Endothelial cell of umbilical vein (primary cell): ENCODE measurements at regions not wholly inside any gene's neighbourhood (a gene's known extent, or its start where the extent isn't known, plus 50 kb on each side); places are given as distances from the start of the nearest gene placed in this dataset.

ENCODE experiments used
- BruUV-seq: library from RNA; stranded (reverse); fragments of 400-500 nt; replicated peaks from 2 replicates; lab custom pipeline; 2021; lab: Mats Ljungman, UMichigan
- CTCF ChIA-PET: fragments of 300-600, 350-600 bp; sonication (Branson Sonifier 250); formaldehyde crosslinking; loops from one replicate; lab custom pipeline; 2021; ENCODE audit warnings: antibody characterized with exemption, inconsistent platforms; lab: Charles Lee
- POLR2A ChIA-PET: fragments of 300-600, 350-600 bp; sonication (Branson Sonifier 250); formaldehyde crosslinking; loops from one replicate; lab custom pipeline; 2021; ENCODE audit warnings: antibody characterized with exemption, inconsistent platforms; lab: Charles Lee
- DNase-seq: peaks from one replicate; pipeline ENCODE4 v3.0.0-alpha.2; 2011; ENCODE audit warnings: low read depth, low spot score
- FAIRE-seq: peaks from 2 replicates; lab custom pipeline; 2011; peaks lifted over from hg19 to GRCh38; lab: Jason Lieb, UNC
- H2AFZ ChIP-seq: 2 replicates; pipeline ENCODE4 v1.6.0; 2012; ENCODE audit warnings: low read depth, low read length, control low read depth, inconsistent platforms
- H3K27ac ChIP-seq: 2 replicates; pipeline ENCODE4 v1.5.1; 2011; ENCODE audit warnings: low read depth, mild to moderate bottlenecking, control low read depth, low read length, moderate library complexity; ENCODE audit not compliant: insufficient read depth
- H3K27me3 ChIP-seq, 2 experiments: 2 replicates each; pipeline versions ENCODE4 v1.6.0 to v1.6.1; 2011; ENCODE audit warnings: low read length in 2 of 2, mixed read lengths in 1 of 2; ENCODE audit not compliant: control insufficient read depth in 2 of 2, insufficient read depth in 2 of 2
- H3K36me3 ChIP-seq, 2 experiments: 2 replicates in 1 of 2; 3 replicates in 1 of 2; pipeline ENCODE4 v1.5.1; 2011; ENCODE audit warnings: low read length in 2 of 2, mild to moderate bottlenecking in 1 of 2, moderate library complexity in 1 of 2; ENCODE audit not compliant: control insufficient read depth in 2 of 2, insufficient read depth in 2 of 2; ENCODE audit errors: extremely low read depth in 1 of 2
- H3K4me1 ChIP-seq: 3 replicates; pipeline ENCODE4 v1.5.1; 2011; ENCODE audit warnings: mild to moderate bottlenecking, low read length; ENCODE audit not compliant: control insufficient read depth, insufficient read depth; ENCODE audit errors: extremely low read depth
- H3K4me2 ChIP-seq: 2 replicates; pipeline ENCODE4 v1.6.1; 2011; ENCODE audit warnings: low read length, control low read depth, mixed read lengths; ENCODE audit not compliant: insufficient read depth
- H3K4me3 ChIP-seq, 3 experiments: fragments of 200-600 bp in 1 of 3; sonication (generic), shearing (Covaris generic) in 1 of 3; replicated peaks in 1 of 3; 2 replicates each; pipeline ENCODE4 v1.5.1; 2011 to 2016; ENCODE audit warnings: control low read depth in 3 of 3, low read length in 3 of 3, mild to moderate bottlenecking in 2 of 3, inconsistent platforms in 1 of 3, low read depth in 1 of 3, moderate library complexity in 1 of 3; ENCODE audit not compliant: insufficient read depth in 1 of 3
- H3K79me2 ChIP-seq: 2 replicates; pipeline ENCODE4 v1.6.0; 2012; ENCODE audit warnings: low read length, inconsistent platforms; ENCODE audit not compliant: control insufficient read depth, insufficient read depth
- H3K9ac ChIP-seq: replicated peaks from 2 replicates; pipeline ENCODE3; 2011; ENCODE audit warnings: low read length, control low read depth; ENCODE audit not compliant: insufficient read depth; ENCODE audit errors: extremely low read depth
- H3K9me1 ChIP-seq: replicated peaks from 3 replicates; pipeline ENCODE4 v1.6.0; 2011; ENCODE audit warnings: mild to moderate bottlenecking, low read length; ENCODE audit not compliant: control insufficient read depth, insufficient read depth; ENCODE audit errors: extremely low read depth
- H3K9me3 ChIP-seq: replicated peaks from 2 replicates; pipeline ENCODE4 v1.5.1; 2012; ENCODE audit warnings: low read length, inconsistent platforms; ENCODE audit not compliant: control insufficient read depth, insufficient read depth
- H4K20me1 ChIP-seq: replicated peaks from 2 replicates; pipeline ENCODE3; 2011; ENCODE audit warnings: mild to moderate bottlenecking, low read length; ENCODE audit not compliant: control insufficient read depth, insufficient read depth; ENCODE audit errors: extremely low read depth
- EZH2 ChIP-seq: IDR thresholded peaks from 2 replicates; pipeline ENCODE4 v1.6.1; 2012; ENCODE audit warnings: borderline replicate concordance, low read depth, mild to moderate bottlenecking, moderate library complexity, low read length, inconsistent platforms; ENCODE audit not compliant: severe bottlenecking
- FOS ChIP-seq: IDR thresholded peaks from 2 replicates; pipeline ENCODE4 v1.6.1; 2011; ENCODE audit warnings: mild to moderate bottlenecking, low read length, moderate library complexity, borderline replicate concordance; ENCODE audit not compliant: insufficient read depth
- GATA2 ChIP-seq: IDR thresholded peaks from 2 replicates; pipeline ENCODE4 v1.7.0; 2011; ENCODE audit warnings: low read depth, mild to moderate bottlenecking, moderate library complexity, mixed read lengths, low read length; ENCODE audit not compliant: insufficient read length, insufficient read depth
- JUN ChIP-seq: IDR thresholded peaks from 2 replicates; pipeline ENCODE4 v1.6.1; 2011; ENCODE audit warnings: borderline replicate concordance, low read depth; ENCODE audit not compliant: insufficient read length, insufficient read depth
- MYC ChIP-seq: IDR thresholded peaks from one replicate; pipeline ENCODE4 v1.6.1; 2011; ENCODE audit warnings: mild to moderate bottlenecking, low read depth, low read length
- POLR2A ChIP-seq: IDR thresholded peaks from 2 replicates; pipeline ENCODE4 v1.6.1; 2012; ENCODE audit warnings: low read depth, mild to moderate bottlenecking, control low read depth, low read length
- POLR2AphosphoS5 ChIP-seq: IDR thresholded peaks from 2 replicates; pipeline ENCODE4 v1.6.1; 2012; ENCODE audit warnings: low read depth, mild to moderate bottlenecking, control low read depth, low read length, moderate library complexity; ENCODE audit not compliant: insufficient read depth
- dilution Hi-C: fragments of 300-500 bp; cut with MboI; formaldehyde crosslinking; loops from one replicate; pipeline ENCODE4 v1.15.0; 2019; ENCODE audit warnings: low sequenced_read_pairs; ENCODE audit not compliant: extremely low pct_ligation_motif_present
- intact Hi-C: fragments of 100-400 bp; cut with micrococcal nuclease; formaldehyde crosslinking; loops from one replicate; pipeline ENCODE4 v1.10.0; 2022
- TF ChIP-seq, protein P1 (sequence below), 2 donors: IDR thresholded peaks; 1 replicate in 1 of 2; 2 replicates in 1 of 2; pipeline ENCODE4 v1.5.1; 2011; ENCODE audit warnings: low read length in 2 of 2, mild to moderate bottlenecking in 2 of 2, moderate library complexity in 2 of 2, control low read depth in 1 of 2, inconsistent platforms in 1 of 2, low read depth in 1 of 2; ENCODE audit not compliant: insufficient read depth in 1 of 2; ENCODE audit errors: extremely low read depth in 1 of 2
- TF ChIP-seq, protein P2 (sequence below): IDR thresholded peaks from 2 replicates; pipeline ENCODE4 v1.6.1; 2011; ENCODE audit not compliant: insufficient read depth, insufficient read length

DNA sequence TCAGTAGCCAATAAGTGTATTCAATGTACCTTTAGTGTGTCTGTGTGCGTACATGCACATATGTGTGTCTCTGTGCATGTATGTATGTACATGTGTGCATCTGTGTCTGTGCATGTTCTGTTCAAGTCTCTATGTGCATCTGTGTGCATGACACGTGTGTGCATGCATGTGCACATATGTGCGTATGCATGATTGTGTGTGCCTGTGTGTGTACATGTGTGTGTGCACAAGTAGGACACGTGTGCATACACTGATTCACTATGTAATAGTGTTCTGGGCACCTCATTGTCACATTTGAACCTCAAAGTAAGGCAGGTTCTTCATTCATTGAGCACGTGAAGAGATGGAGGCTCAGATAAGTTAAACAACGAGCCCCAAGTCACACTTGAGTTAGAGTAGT lies 142.6 kb upstream of the COPS8 start:
- H3K79me2 ChIP-seq, result no peaks in the 10 kb centered on the region
- DNase-seq (no peak), FAIRE-seq (no peak)
- peaks cover 15% of the 10 kb centered on the region for H3K4me1 ChIP-seq
- H2AFZ ChIP-seq, result no peak overlapping the region
- no peaks in the 10 kb centered on the region for H3K36me3 ChIP-seq
- no peak for TF ChIP-seq GATA2
- no peak for TF ChIP-seq POLR2A
- TF ChIP-seq MYC, result no peak
- TF ChIP-seq, protein P1, sequence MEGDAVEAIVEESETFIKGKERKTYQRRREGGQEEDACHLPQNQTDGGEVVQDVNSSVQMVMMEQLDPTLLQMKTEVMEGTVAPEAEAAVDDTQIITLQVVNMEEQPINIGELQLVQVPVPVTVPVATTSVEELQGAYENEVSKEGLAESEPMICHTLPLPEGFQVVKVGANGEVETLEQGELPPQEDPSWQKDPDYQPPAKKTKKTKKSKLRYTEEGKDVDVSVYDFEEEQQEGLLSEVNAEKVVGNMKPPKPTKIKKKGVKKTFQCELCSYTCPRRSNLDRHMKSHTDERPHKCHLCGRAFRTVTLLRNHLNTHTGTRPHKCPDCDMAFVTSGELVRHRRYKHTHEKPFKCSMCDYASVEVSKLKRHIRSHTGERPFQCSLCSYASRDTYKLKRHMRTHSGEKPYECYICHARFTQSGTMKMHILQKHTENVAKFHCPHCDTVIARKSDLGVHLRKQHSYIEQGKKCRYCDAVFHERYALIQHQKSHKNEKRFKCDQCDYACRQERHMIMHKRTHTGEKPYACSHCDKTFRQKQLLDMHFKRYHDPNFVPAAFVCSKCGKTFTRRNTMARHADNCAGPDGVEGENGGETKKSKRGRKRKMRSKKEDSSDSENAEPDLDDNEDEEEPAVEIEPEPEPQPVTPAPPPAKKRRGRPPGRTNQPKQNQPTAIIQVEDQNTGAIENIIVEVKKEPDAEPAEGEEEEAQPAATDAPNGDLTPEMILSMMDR (IDR thresholded peaks at IDR 0.05; ENCODE audit: extremely low read depth in 1 of 2, insufficient read depth in 1 of 2, low read depth in 1 of 2, low read length in 2 of 2), result no peak
- TF ChIP-seq FOS, result no peak
- TF ChIP-seq EZH2, result no peak
- TF ChIP-seq JUN, result no peak
- TF ChIP-seq POLR2AphosphoS5, result no peak
- TF ChIP-seq, protein P2, sequence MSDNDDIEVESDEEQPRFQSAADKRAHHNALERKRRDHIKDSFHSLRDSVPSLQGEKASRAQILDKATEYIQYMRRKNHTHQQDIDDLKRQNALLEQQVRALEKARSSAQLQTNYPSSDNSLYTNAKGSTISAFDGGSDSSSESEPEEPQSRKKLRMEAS, result no peak
- H3K4me3 ChIP-seq, result no peak overlapping the region
- ChIA-PET CTCF (no interaction called here), POLR2A (no interaction called here)
- H4K20me1 ChIP-seq, result no peaks in the 10 kb centered on the region
- no peaks in the 10 kb centered on the region for H3K27me3 ChIP-seq
- no peaks in the 10 kb centered on the region for H3K9me1 ChIP-seq
- no TSS peak for BruUV-seq
- intact Hi-C loops, result no loop called here
- H3K4me2 ChIP-seq, result no peak overlapping the region
- H3K9me3 ChIP-seq, result no peaks in the 10 kb centered on the region
- no peak overlapping the region for H3K27ac ChIP-seq
- dilution Hi-C loops, result no loop called here
- H3K9ac ChIP-seq, result no peak overlapping the region
